HG02970 (cell line): ENCODE measurements at regions not wholly inside any gene's neighbourhood (a gene's known extent, or its start where the extent isn't known, plus 50 kb on each side); places are given as distances from the start of the nearest gene placed in this dataset.

ENCODE experiments used
- ATAC-seq: cut with Tn5 transposase; IDR thresholded peaks from one replicate; pipeline ENCODE4 v1.9.1; 2021; ENCODE audit warnings: mild to moderate bottlenecking, moderate library complexity, moderate number of reproducible peaks; ENCODE audit not compliant: unreplicated experiment, low FRiP score

DNA sequence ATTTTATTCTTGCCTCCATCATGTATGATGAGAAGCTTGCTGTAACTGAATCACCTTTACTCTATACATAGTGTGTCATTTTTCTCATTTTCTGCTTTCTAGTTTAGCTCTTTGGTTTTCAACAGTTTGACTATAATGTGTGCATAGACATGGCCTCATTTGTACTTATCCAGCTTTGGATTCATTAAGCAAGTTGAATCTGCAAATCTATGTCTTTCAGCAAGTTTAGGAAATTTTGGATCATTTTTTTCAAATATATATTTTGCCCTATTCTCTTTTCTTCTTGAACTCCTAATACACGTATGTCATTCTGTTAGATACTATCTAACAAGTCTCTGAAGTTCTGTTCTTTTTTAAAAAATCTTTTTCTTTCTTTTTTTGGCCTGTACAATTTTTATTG, 57.8 kb downstream of the PRLHR start:
- ATAC-seq: no peak

DNA sequence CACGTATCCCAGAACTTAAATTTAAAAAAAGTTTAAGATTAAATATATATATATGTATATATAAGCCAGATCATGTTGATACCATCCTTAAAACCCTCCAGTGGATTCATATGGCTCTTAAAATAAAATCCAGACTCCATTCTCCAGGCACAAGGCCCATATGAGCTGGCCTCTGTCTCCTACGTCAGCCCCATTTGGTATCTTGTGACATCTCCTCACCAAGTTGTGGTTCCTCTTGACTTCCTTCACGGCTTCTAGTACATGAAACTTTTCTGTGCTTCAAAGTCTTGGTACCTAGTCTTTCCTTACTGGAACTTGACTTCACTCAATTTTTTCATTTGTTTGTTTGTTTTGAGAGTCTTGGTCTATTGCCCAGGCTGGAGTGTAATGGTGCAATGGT, 61.3 kb downstream of the PRLHR start:
- no peak for ATAC-seq

- ATAC-seq: no peak
Measured at GRCh38 chr10:118531105-118531852, 64.2 kb downstream of the PRLHR start.

DNA sequence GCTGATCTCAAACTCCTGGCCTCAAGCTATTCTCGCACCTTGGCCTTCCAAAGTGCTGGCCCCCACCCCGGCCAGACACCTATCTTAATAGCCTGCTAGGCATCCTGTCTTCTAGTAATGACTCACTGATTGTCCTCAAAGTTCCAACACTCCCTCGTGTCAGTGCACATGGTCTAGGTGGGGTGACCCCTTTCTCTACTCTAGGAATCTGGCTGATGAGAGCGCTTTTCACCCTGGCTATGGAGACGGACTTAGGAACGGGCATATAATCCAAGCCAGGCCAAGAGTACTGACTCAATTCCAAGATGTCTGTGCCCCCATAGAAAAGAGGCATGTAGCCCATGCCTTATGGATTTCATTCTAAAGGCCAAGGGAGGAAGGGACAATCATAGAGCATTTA, 67.0 kb downstream of the PRLHR start:
- ATAC-seq: no peak

DNA sequence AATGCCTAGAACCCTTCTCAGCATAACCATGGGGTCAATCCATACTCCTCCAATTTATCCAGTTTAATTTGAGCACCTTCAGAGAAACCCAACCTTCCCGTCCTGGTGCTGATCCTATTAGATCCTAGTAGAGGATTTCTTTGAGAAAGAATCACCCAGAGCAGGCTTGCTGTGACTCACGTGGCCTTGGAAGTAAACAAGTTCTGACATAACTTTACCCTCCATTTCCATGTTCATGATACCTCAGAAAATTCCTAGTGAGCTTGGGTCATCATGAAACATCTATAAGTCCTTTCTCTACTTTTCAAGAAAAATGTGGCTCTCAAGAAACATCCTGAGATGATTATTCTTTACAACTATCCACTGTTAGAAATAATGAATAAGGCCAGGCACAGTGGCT, 71.7 kb downstream of the PRLHR start:
- no peak for ATAC-seq

GRCh38 chr10:118522791-118523498, 72.5 kb downstream of the PRLHR start:
- no peak for ATAC-seq

DNA sequence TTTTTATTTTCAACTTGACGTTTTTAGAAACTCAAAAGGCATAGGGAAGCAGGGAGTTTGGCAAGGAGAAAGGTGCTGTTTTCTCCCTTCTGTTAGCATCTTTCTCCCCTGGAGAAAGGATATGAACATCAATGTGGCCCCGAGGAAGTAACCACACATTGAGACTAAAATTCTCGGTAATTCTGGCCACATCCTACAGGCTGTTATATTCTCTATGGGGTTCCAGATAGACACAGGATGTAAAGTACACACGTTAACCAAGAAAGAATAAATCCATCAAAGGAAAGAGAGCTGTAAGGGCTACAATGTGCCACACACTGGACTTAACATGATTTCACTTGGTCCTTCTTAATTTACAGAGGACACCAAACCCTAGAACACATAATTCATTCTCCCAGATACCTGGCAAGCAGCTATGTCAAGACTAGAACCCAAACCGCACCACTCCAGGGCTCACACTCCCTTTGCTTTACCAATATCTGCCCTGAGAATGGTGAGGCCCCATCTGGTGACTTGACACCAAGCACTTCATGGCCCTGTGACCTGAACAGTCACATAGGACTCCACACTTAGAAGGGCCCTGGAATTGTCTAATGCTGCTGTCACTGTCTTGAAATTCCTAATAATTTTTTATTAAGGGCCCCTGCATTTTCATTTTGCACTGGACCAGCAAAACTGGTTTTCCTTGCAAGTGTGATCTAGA, 73.9 kb downstream of the PRLHR start:
- ATAC-seq: no peak

DNA sequence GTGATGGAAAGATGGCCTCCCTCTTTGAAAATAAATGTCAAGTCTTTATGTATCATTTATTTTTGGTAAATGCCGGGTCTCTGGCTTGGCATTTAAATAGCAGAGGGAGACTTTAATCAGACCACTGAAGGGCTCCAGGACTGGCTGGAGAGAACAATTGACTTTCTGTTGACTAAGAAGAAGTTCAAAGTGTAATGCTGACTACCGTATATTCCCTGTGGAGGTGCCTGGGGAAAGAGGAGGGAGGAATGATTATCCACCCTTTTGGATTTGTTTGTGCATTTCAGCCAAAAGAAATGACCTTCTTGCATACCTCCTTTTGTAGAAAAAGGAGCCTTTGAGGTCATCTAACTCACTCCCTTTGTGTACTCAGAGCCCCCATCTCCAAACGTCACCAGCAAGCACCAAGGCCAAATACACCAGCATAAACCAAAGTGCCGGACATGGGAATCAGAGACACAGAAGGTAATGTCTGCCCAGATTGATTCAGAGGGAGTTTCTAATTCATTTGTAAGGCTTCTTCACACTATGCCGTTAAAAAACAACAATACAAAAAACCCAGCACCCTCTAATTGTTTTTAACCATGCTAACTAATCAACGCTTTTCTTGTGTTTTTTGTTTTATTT, 75.2 kb downstream of the PRLHR start:
- no peak for ATAC-seq

DNA sequence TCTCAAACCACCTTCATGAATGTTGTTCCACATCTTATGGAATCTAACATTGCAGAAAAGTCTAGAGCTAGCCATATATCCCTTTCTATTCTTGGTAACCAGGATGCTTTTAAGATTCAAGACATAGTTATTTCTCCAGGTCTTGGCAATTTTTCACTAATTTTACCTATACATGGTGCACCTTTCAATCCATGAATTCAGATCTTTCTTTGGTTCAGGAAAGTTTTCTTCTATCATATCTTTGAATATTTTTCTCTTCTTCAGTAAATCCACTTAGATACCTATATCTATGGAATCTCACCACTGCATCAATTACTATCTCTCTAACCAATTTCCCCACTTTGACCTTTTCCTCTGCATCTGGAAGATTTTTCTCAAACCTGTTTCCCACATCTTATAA, 77.4 kb downstream of the PRLHR start:
- no peak for ATAC-seq

DNA sequence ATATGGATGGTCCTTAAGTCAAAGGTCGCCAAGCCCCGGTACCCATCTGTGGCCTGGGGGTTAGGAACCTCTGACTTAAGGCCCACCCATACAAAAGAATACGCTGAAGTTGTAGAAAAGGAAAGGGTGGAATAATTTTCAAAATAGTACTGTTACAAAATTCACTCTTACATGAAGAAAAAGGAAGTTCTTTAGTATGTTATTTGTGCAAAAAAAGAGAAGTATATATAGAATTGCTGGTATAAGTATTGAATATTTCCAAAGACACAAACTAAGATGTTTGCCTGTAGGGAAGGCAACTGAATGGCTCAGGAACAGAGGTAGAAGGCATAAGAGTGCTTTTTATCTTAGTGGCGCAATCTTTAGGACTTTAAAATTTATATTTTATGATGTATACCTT, 78.7 kb downstream of the PRLHR start:
- no peak for ATAC-seq

DNA sequence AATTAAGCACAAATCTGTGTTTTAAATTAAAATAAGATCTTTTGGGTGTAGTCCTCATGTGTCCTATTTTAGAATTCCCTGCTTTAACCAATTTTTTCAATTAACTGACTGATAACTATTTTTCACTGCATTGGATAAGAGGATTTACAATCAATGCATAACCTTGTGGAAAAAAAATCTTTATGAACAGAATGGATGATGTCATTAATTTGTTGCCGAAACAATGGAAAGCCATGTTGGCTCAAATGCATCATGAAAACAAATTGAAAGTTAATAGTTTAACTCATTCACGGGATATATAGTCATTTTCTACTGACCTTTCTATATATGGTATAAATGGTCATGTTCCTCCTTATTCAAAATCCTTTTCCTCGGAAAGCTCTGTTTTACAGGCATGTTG, 82.3 kb downstream of the PRLHR start:
- no peak for ATAC-seq

DNA sequence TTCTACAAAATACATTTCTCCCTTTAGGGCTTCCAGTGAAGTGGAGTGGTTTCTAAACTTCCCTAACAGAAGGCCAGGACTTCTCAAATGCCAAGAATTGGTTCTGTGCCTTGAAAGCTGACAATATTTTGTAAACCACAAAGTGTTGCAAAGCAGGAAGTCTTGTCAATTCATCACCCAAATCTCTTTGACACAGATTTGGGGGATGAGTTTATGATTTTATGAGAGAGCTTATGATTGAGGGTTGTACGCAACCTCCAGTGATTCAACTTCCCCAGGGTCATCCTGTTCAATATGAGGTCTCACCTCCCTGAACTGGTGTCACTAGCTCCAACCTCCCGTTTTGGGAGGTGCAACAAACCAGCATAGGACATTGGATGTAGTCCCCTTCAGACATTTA, 83.7 kb downstream of the PRLHR start:
- no peak for ATAC-seq

GRCh38 chr10:118508863-118509262, 86.6 kb downstream of the PRLHR start:
- ATAC-seq: no peak

GRCh38 chr10:118508355-118508754, 87.1 kb downstream of the PRLHR start:
- ATAC-seq: no peak

DNA sequence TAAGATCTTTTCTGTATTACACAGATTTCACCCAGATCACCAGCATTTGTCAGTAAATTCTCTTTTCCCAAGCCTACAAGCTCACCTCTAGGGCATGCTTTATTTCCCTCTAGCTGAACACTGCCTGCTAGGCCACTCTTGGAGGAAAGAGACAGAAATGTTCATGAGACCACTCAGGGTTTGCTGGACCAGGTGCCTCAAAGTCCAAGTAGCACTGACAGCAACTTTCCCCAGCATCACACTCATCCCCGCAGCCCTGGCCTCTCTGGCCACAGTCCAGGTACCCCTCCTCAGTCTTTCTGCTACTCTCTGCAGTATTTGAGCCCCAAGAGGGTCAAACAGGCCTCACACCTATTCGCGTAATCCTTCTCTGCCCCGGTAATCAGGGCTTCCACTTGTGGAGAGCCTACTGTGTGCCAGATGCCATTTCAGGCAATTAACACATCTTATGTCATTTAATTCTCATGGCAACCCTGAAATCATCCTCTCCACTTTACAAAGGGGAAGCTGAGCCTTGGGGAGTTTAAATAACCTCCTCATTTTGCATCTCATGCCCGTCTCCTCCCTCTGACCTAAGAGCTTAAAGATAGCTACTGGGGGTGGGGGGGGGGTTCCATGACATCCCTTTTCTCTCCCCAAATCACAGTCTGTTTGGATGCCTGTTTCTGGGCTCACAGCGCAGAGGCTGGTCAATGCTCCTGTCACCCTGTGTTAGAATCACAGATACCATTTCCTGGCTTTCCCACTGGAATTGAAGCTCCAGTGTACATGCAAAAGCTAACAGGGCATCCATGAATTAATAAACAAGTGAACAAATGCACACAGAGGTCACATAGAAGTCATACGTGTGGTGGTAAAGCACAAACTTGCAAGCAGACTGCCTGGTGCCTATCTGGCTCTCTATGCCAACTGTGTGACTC, 88.5 kb downstream of the PRLHR start:
- ATAC-seq: no peak

- ATAC-seq: no peak
Measured at GRCh38 chr10:118505363-118505762, 90.1 kb downstream of the PRLHR start.

DNA sequence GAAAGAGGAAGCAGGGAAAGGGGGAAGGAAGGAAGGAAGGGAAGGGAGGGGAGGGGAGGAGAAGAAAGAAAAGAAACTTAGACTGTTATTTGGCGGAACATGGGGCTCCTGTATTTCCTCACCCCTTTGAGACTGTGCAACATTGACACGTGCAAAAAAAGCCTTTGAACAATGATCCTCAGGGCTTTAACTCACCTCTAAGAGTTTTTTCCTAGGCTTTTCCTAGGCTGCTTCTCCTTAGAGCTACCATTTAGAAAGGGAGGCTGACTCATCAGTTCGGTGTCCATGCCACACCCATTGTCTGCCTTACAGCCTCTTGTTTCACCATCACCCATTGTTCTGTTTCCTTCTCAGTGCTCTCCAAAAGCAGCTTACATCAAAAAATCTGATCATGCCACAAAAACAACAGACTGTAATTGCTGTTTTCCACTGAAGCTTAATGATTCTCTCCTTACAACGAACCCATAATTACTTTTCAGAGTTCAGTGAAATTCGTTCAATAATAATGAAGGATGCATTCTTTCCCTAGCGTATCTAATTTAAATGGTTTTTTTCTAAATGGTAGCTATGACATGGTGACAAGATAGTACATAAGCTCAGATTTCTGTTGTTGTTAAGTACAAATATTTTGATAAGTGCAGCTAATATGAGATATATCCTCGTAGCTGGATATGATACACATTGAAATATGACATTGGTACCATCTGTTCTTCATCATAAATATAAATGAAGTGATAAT, 90.8 kb downstream of the PRLHR start:
- no peak for ATAC-seq

DNA sequence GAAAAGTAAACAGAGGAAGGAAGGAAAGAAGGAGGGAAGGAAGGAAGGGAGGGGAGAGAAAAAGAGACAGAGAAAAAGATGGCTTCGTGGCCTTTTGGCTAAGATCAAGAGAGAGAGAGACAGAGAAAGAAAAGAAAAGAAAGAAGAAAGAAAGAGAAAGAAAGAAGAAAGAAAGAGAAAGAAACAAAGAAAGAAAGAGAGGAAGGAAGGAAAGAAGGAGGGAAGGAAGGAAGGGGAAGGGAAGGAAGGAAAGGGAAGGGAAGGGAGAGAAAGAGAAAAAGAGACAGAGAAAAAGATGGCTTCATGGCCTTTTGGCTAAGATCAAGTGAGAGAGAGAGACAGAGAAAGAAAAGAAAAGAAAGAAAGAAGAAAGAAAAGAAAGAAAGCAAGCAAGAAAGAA, 91.4 kb downstream of the PRLHR start:
- ATAC-seq: no peak

GRCh38 chr10:118503192-118503591, 92.3 kb downstream of the PRLHR start:
- ATAC-seq: no peak
